ENCODE measurements at regions not wholly inside any gene's neighbourhood (a gene's known extent, or its start where the extent isn't known, plus 50 kb on each side); places are given as distances from the start of the nearest gene placed in this dataset.

DNA sequence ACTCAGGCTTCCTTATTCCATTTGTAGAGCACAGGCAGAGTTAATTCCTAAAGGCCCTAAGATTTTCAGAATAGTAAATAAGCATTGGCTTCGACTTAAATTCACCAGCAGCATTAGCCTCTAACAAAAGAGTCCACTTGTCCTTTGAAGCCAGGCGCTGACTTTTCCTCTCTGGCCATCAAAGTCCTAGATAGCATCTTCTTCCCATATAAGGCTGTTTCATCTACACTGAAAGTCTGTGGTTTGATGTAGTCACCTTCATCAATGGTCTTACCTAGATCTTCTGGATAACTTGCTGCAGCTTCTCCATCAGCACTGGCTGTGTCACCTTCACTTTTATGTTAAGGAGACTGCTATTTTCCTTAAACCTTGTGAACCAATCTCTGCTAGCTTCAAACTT, 118.3 kb upstream of the SOX6 start:
- no peak overlapping the region for H3K4me3 ChIP-seq (ENCODE audit: control insufficient read depth, low read depth, low read length)
- no peak for DNase-seq (ENCODE audit: low read depth)
- TF ChIP-seq, protein P1, sequence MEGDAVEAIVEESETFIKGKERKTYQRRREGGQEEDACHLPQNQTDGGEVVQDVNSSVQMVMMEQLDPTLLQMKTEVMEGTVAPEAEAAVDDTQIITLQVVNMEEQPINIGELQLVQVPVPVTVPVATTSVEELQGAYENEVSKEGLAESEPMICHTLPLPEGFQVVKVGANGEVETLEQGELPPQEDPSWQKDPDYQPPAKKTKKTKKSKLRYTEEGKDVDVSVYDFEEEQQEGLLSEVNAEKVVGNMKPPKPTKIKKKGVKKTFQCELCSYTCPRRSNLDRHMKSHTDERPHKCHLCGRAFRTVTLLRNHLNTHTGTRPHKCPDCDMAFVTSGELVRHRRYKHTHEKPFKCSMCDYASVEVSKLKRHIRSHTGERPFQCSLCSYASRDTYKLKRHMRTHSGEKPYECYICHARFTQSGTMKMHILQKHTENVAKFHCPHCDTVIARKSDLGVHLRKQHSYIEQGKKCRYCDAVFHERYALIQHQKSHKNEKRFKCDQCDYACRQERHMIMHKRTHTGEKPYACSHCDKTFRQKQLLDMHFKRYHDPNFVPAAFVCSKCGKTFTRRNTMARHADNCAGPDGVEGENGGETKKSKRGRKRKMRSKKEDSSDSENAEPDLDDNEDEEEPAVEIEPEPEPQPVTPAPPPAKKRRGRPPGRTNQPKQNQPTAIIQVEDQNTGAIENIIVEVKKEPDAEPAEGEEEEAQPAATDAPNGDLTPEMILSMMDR (conservative IDR thresholded peaks at IDR 0.05; ENCODE audit: control insufficient read depth, insufficient read depth, low read depth, low read length) = no peak

DNA sequence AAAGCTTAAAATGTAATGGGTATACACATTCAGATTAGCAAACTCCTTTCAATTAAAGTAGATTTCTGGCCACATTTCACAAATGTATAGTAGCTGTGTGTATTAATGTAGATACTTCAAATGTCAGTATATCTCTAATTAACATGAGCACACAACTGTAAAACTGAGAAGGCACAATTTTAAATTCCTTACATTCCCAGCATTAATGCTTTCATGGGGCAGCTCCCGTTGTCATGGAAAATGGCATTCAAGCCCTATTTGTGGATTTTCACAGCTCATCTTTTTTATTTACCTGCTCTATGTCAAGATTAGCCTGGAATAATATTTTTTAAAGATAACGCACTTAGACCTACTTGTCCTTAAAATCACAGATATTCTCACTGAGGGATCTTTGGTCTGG, 113.6 kb upstream of the SOX6 start:
- TF ChIP-seq, protein P1 (conservative IDR thresholded peaks at IDR 0.05; ENCODE audit: control insufficient read depth, insufficient read depth, low read depth, low read length) = no peak

DNA sequence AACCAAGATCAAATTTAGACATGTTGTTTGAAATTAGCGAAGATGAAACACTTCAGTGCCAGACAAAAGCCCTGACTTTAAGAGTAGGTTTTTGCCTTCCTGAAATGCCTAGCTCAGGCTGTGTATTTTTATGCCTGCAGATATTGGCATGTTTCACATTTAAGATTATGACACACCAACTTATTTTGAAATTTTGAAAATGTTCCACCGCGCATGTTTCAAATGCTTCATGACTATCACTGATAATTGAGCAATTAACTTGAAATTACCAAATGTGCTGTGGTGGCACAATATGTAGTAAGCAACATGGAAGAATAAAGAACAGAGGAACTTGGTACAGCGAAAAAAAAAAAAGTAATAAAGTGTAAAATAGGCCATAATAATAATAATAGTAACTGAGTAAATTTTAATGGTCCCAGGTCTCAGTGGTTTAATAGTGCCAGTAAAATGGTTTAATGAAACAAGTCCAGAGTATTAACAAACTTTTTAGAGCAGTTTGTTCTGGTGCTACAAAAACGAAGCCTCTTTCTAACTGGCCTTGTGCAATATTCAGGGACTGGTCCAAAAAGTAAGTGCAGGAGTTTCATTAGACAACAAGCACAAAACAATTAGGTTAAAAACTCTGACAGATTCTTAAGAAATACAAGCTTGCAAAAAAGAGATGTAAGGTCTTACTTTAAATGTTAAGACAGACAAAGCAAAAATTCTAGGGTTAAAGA, 112.5 kb upstream of the SOX6 start:
- TF ChIP-seq, protein P1 (conservative IDR thresholded peaks at IDR 0.05; ENCODE audit: control insufficient read depth, insufficient read depth, low read depth, low read length) = no peak
- no peak for DNase-seq (ENCODE audit: low read depth)
- no peak overlapping the region for H3K4me3 ChIP-seq (ENCODE audit: control insufficient read depth, low read depth, low read length)

More for the DNA sequence above, 113.6 kb upstream of the SOX6 start:
- no peak for DNase-seq (ENCODE audit: low read depth)
- no peak overlapping the region for H3K4me3 ChIP-seq (ENCODE audit: control insufficient read depth, low read depth, low read length)

DNA sequence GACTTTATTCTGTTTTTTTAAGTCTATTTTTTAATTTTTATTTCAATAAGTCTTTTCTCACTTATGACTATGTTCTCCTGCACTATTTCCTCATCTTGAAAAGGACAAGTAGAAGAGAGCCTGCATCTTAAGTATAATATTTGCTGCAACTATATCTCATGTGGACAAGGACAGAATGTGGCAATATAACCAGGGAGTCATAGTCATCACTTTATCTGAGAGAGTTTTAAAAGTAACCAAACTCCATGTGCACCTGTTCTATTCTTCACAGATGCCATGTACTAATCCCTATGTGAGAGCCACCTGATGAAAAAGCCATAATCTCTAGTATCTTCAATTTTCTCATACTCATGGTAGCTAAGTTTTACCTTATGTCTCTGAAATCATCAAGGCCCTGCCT, 104.2 kb upstream of the SOX6 start:
- H3K4me3 ChIP-seq (ENCODE audit: control insufficient read depth, low read depth, low read length) = no peak overlapping the region
- DNase-seq (ENCODE audit: low read depth) = no peak
- TF ChIP-seq, protein P1 (conservative IDR thresholded peaks at IDR 0.05; ENCODE audit: control insufficient read depth, insufficient read depth, low read depth, low read length) = no peak

DNA sequence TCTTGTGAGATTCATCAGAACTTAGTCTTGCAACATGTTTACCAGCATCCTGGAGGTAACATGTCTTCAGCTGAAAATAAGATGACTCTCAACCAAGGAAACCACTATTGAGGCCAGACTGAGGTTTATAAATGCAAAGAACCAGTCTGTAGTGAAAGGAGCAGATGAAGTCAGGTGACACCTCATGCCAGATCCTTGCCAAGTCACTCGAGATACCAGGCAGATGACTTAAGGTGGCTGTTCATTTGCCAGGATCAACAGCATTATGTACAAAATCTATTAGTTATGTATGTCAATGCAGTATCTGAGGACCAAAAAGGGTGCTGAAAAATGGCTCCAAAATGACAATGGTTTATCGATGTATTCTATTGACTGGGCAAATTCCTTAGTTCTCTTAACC, 100.0 kb upstream of the SOX6 start:
- TF ChIP-seq, protein P1 (conservative IDR thresholded peaks at IDR 0.05; ENCODE audit: control insufficient read depth, insufficient read depth, low read depth, low read length) = no peak

DNA sequence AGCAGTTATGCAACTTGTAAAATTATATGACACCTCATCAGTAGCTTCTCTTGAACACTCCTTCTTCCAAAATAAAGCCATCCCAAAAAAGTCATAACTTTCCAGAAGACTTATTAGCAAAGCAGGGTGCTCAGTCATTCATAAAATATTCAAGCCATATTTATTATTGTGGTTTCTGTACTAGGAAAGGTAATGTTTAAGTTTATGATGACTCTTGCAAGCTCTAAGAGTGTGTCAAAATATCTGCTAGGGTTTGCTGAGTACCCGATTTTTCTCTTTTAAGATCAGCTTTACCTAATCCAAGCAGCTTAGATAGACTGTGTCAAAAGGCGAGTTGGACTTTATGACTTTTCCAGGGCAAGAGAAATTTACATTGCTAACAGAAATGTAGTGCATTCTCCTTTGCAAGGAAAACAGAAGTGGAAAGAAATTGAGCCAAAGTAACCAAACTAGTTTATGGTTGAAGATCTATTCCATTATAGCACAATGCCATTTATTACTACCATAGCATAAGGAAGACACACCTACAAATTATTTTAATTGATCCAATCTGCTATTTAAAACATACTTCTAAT, 98.0 kb upstream of the SOX6 start:
- H3K4me3 ChIP-seq (ENCODE audit: control insufficient read depth, low read depth, low read length) = no peak overlapping the region
- TF ChIP-seq, protein P1 (conservative IDR thresholded peaks at IDR 0.05; ENCODE audit: control insufficient read depth, insufficient read depth, low read depth, low read length) = no peak
- no peak for DNase-seq (ENCODE audit: low read depth)

More for the DNA sequence above, 100.0 kb upstream of the SOX6 start:
- DNase-seq (ENCODE audit: low read depth) = no peak
- no peak overlapping the region for H3K4me3 ChIP-seq (ENCODE audit: control insufficient read depth, low read depth, low read length)

All from fibroblast of mammary gland (primary cell).